Hepatic stellate cell (primary cell): ENCODE measurements at regions not wholly inside any gene's neighbourhood (a gene's known extent, or its start where the extent isn't known, plus 50 kb on each side); places are given as distances from the start of the nearest gene placed in this dataset.
"Not testable (repeated sequence)": the region's sequence is repeated elsewhere in the genome, so short reads cannot be mapped to it uniquely, and the experiment has no call there.

Source experiments
- DNase-seq: peaks from one replicate; pipeline ENCODE4 v3.0.0; 2011; ENCODE audit warnings: low spot score

DNA sequence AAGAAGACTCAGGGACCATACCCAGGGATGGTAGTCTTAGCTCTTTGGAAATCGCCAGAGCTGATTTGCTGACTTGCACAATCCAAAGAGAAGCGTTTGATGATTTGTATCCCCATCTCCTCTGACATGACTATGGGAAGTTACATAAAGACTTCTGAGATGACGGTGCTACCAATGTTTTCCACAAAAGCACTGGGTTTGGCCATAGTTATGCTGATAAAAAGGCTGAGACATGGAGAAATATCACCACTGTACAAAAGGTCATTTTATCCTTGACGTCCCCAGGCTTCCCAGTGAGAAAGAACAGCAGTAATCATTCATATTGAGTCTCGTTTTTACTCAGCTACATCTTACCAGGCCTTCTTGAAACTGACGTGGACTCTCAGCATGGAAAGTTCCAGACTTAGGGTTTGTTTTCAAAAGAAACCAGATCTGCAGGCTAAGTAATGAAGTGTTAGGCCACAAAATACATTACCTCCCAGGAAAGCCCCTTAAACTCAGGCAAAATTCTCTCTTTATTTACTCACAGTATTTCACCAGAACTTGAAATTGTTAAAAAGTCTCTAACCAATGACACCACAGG is 370.3 kb upstream of the JARID2 start:
- DNase-seq, result no peak

DNA sequence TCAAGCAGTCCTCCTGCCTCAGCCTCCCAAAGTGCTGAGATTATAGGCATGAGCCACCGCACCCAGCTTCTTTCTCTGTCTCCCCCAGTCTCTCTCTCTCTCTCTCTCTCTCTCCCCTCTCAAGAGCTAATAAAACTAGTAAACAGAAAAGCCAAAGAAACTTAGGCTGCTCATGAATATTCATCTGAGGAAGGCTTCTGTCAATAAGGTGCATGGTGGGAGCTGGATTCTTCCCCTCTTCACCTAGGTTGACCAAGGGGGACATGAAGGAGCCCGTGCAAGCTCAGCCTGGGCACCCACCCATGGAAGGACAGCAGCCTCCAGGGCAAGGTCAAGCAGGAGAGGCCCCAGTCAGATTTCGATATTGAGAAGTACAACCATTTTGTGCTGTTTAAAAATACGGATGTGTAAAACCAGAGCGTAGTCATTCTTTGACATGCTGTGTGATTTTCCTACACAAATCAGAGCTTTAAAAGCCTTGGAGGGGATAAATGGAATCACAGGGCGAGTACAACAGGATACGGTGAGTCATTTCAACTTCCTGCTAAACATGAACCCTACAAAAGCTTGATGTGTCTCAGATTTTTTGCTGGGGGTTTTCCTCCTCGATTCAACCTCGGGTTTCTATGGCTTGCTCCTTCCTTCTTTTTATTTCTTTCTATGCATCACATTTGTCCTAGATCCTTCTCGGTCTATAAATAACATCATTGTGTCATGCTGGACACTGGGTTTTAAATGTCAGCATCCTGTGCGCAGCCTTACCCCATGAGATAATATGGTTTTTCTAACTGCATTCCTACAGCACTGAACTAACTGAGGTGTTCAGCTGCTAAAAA is 368.9 kb upstream of the JARID2 start:
- DNase-seq, result peak; percentile 58

DNA sequence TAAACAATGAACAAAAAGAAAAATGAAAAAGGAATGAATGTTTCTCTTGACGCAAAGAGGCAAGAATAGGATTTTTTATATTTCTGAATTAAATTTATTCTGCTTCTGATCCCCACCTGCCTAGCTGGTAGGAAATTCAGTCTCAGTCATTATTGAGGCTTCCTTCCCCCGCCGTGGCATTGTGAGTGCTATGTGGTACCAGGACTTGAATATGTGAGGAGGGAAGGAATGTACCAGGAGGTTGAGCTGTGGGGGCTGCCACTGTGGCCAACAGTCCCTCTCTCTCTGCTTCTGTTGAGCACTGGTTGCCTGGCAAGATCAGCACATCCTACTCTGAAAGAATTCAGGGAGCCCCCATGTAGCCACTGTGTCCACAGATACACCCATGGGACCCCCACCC is 368.1 kb upstream of the JARID2 start:
- DNase-seq, result no peak

DNA sequence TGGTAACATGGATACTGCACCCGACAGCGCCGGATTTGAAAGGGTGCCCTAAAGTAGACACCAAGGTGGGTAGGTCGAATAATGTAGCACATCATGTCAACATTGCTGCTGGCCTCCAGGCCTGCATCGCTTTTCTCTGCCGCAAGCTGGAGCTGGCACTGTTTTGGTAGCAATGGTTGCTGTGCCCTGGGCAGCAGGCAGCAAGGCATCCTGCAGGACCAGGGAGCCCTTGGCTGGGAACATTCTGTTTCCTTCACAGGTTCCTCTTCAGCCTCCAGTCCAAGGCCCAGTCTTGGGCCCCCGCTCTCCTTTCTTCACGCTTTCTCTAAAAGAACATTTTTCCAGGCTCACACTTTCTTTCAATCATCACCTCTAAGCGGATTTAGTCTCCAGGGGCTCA is 365.8 kb upstream of the JARID2 start:
- DNase-seq, result no peak

DNA sequence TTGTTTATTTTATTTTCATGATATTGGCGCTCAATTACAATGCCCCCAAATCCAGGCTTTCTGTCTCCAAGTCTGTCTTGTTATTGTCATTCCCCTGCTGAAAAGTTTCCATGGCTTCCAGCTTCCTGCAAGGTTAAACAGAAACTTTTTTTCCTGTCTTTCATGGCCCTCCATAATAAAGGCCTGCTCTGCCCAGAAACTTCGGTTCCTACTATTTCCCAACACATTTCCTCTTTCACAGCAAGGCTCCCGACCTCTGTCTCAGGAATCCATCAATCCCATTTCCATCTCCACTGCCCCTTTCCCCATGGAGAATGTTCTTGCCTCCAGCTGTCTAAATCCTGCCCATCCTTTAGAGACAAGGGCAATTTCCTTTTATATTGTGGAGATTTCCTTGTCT is 365.2 kb upstream of the JARID2 start:
- DNase-seq, result no peak

DNA sequence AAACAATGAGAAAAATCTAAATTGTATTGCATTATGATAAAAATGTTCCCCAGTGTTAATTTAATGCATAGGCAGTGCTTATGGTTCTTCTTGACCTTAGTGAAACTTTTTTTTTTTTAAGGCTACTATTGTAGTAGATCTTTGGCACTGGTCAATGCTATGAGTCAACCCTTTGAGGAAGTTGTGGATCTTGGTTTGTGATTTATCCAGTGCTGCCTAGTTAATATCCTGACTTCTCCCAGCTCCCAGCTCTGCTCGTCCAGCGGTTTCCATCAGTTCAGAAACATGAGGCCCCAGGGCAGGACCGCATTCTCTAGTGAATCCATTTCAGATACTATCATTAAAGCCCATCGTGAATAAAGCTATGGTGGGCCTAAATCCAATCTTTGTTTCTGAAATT is 364.5 kb upstream of the JARID2 start:
- peak; percentile 19 for DNase-seq

DNA sequence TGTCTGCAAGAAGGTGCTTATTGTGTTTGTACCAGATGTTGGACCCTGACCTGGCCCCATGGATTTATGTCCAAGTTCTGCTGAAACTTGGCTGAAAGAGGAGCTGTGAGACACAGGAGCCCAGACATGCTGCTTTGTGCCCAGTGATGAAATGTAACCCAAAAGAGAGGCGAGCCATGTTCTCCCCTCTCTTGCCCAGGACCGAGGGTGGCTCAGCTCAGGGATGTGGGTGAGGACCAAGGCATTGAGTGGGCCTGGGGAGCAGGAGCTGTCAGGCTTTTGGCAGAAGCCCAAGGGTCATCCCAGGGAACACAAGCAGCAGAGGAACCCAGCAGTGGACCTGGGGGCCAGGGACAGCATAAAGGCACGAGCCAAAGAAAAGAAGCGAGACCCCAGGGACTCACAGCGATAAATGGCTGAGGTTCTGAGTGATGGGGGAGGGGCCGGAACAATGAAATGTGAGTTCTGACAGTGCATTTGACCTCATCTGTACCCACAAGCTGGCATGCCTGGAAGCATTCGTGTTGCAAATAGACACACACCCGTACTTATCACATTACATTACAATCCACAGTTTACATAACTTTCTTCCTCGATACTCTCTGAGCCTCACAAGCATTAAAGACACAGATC is 363.4 kb upstream of the JARID2 start:
- DNase-seq, result no peak

DNA sequence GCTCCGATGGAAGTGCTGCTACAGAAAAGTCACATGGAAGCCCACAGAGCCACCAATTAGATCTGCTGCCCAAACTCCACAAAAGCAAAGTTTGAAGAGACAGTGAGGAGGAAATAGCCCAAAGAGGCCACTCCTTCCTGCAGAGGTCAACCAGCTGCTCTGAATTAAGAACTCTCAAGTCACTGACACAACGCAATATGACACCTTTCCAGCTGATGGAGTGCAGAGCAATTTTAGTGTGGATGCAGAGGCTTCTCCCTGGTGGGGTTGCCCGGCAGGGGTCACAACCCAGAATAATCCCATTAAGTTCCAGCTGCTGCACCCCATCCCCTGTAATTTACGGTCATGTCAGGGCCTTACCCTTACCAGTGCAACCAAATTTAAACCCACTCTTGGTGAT is 361.9 kb upstream of the JARID2 start:
- DNase-seq, result no peak

DNA sequence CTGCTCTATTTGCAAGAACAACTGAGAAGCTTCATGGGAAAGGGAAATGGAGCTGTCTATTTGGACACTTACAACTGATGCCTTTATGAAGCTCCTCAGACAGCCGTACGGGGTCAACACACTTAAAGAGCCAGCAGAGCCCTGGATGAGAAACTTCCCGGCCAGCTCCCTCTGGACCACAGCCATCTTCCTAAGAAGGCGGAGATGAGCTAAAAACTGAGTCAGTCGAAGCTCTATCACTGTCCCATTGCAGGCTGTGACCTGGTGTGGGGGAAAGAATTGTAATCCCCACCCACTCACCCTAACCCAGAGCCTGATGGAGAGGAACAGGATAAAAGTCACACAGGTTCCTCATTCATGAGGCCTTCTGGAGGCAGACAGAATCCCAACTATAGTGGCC is 360.4 kb upstream of the JARID2 start:
- no peak for DNase-seq

DNA sequence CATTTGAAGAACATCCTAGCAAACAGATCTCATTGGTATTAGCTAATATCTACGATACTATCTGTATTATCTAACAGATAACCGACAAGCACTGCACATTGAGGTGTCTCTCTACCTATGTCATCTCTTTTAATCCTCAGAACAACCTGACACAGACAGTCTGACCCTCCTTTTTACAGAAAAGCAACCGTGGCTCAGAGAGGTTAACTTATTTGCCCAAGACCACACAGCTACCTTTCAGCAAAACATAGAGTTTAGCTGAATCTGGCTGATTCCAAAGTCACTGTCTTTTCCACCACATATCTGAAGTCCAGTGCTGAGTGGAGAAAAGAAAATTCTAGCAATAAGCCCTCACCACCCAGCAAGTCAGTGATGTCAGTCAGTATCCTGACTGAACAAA is 358.7 kb upstream of the JARID2 start:
- no peak for DNase-seq

DNA sequence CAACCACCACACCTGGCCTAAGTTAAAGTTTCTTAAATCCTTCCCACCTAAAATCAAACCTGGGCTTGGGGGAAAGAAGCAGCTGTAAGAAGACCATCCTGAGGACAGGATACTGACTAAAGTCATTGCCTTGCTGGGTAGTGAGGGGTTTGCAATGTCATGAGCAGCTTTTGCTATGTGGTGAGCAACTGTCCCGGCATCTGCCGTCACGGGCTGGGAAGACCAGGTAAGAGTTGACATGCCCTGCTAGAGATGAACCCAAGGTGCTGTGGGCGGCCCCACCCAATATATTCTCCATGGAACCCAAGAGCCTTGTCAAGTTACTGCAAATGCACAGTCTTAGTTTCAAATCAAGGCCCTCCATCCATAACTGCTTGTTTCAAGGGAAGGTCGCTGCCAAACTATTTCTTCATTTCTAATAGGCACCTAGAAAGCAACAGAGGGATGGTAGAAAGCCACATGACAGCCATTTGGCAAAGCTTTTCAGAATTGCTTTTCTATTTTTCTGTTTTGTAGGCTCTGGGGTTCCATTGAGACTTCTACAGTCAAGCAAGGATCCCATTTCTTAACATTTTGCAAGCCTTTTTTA is 357.8 kb upstream of the JARID2 start:
- DNase-seq, result no peak

DNA sequence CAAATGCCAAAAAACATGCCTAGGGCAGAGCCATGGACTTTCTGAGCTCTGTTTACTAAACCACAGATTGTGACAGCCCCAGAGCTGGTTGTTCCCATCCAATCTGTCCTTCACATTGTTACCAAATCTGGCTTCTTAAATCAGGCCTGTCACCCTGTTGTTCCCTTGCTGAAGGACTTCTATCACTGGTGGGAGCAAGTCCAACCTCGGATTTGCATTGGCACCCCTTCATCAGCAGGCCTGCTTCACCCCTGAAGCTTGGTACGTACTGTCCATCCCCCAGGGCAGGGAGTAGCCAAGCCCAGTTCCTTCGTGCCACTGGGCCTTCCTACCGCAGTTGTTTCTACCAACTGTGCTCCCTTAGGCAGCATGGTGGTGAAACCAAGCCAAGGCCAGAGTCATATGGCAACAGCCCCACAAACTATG is 357.3 kb upstream of the JARID2 start:
- no peak for DNase-seq

DNA sequence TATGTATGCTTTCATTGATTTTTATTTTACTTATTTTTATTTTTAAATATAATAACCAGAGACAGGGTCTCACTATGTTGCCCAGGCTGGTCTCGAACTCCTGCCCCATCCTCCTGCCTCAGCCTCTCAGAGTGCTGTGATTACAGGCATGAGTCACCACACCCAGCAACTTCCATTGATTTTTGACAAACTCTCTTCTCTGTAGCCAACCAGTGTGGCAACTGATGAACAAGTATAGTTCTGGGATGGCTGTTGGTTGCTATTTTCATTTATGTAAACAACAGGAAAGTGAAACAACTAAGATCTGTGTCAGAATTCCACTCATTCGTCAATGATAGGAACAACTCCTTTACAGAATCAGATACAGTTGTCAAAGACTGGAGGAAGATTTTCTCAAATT is 356.7 kb upstream of the JARID2 start:
- DNase-seq, result peak; percentile 17

DNA sequence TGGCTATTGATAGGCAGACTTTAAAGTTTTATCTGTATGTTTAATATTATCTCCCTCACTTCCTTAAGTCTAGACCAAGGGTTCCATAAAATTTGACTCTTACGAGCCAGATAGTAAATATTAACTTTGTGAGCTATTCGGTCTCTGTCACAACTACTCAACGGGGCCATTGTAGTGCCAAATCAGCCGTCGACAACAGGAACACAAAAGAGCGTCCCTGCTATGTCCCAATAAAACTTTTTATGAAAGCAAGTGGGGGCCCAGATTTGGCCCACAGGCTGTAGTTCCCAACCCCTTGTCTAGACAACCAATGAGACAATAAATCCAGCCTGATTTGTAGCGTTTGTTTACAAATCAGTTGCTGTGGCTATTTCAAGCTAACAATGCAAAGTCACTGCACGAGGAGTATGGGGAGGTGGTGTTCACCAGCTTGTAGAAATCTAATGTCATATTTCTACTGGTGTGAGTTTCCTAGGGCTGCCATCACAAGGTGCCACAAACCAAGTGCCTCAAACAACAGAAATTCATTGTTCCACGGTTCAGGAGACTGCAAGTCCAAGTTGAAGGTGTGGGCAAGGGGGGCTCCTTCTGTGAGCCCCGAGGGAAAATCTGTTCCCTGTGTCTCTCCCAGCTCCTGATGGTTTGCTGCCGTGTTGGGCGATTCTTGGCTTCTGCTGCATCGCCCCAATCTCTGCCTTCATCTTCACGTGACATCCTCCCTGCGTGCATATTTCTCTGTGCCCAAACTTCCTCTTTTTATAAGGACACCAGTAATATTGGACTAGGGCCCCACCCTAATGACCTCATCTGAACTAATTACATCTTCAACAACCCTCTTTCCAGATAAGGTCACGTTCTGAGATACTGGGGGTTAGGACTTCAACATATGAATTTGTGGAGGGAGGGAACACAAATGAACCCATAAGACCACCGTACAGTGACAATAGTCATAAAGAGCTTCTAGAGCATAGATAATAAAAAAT is 356.0 kb upstream of the JARID2 start:
- DNase-seq, result no peak

DNA sequence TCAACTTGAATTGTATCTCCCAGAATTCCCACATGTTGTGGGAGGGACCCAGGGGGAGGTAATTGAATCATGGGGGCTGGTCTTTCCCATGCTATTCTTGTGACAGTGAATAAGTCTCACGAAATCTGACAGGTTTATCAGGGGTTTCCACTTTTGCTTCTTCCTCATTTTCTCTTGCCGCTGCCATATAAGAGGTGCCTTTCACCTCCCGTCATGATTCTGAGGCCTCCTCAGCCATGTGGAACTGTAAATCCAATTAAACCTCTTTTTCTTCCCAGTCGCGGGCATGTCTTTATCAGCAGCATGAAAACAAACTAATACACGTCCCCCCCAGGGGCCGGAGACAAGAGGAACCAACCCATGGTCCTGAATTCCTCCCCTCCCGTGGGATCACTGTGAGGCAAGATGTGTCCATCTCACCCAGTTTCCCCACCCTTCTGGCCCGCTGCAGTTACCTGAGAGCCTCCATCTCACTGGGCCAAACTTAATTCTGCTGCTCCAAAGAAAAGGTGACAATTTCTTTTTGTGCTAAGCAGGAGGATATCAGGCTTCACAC is 354.0 kb upstream of the JARID2 start:
- not testable (repeated sequence) for DNase-seq

DNA sequence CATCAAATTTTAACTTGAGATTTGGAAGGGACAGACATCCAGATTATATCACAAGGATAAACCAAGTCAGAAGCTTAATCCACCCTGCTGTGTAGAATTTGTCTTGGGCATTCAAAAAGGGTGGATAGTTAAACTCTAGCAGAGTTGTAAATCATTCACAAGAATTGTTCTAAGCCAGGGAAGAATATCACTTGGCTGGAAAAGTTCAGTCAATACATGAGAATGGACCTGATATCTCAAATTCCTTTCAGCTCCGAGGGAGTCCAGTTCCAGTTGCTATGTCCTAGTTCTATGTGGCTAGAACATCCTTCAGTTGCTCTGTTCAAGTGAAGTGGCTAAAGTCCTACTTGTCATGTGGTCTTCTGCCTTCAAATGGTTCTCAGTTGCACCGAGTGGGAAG is 351.8 kb upstream of the JARID2 start:
- no peak for DNase-seq

DNA sequence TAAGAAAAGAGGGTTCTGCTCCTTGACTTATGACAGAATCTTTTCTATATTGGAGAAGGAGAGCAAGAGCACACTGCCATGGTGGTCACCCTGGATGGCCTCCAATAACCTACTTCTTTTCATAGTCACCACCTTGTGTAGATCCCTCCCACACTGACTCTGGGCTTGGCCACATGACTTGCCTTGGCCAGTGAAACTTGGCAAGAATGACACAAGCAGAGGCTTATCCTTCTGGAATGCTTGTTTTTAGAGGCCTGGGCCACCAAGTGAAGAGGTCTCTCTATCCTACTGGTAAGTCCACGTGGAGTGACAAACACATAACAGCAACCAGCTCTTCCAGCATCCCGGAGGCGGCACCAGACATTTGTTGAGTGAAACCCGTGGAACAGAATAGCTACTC is 349.4 kb upstream of the JARID2 start:
- DNase-seq, result no peak

DNA sequence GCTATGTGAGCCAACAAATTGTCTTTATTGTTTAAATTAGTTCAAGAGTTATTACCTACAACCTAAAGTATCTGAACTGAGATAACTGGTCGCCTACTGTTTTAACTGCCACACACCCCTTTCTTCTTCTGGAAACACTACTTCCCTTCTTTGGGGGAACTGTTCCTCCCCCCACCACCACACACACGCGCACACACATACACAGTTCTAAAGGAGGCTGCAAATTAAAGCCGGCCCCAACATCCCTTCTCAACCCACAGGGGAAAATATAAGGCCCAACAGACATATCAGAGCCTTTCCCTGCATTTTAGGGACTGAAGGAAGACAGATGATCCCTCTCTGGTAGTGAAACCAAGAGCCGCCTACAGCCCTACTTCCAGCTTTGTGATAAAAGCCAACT is 348.0 kb upstream of the JARID2 start:
- no peak for DNase-seq

DNA sequence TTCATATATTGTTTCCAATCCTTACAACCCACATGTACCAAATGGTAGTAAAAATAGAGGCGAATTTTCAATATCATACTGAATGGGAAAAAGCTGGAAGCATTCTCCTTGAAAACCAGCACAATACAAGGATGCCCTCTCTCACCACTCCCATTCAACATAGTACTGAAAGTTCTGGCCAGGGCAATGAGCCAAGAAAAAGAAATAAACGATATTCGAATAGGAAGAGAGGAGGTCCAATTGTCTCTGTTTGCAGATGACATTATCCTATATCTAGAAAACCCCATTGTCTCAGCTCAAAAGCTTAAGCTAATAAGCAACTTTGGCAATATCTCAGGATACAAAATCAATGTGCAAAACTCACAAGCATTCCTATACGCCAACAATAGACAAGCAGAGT is 346.4 kb upstream of the JARID2 start:
- DNase-seq, result not testable (repeated sequence)

DNA sequence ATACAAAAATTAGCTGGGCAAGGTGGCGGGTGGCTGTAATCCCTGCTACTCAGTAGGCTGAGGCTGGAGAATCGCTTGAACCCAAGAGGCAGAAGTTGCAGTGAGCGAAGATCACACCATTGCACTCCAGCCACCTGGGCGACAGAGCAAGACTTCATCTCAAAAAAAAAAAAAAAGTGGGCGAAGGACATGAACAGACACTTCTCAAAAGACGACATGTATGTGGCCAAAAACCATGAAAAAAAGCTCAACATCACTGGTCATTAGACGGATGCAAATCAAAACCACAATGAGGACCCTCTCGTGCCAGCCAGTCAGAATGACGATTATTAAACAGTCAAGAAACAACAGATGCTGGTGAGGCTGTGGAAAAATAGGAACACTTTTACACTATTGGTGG is 344.9 kb upstream of the JARID2 start:
- DNase-seq, result no peak
